GM12875 (cell line): ENCODE measurements at regions not wholly inside any gene's neighbourhood (a gene's known extent, or its start where the extent isn't known, plus 50 kb on each side); places are given as distances from the start of the nearest gene placed in this dataset.

ENCODE experiments used
- H3K4me3 ChIP-seq: one replicate; pipeline ENCODE4 v1.5.1; 2011; ENCODE audit warnings: low read depth, low read length, control low read depth
- CTCF ChIP-seq: IDR thresholded peaks from 2 replicates; pipeline ENCODE4 v1.5.1; 2011; ENCODE audit warnings: low read depth, mild to moderate bottlenecking, control low read depth, inconsistent platforms, low read length, moderate library complexity, borderline replicate concordance; ENCODE audit not compliant: insufficient read depth

GRCh38 chr13:104246955-104247354, 1180.7 kb upstream of the SLC10A2 start:
- H3K4me3 ChIP-seq: no peak overlapping the region
- TF ChIP-seq CTCF: no peak

GRCh38 chr13:104206450-104207044, 1140.3 kb upstream of the SLC10A2 start:
- H3K4me3 ChIP-seq: no peak overlapping the region
- TF ChIP-seq CTCF: no peak

GRCh38 chr13:104204177-104204576, 1138.0 kb upstream of the SLC10A2 start:
- TF ChIP-seq CTCF: peak; percentile 31; the same call in 1 of the 2 replicates

GRCh38 chr13:104198801-104199200, 1132.6 kb upstream of the SLC10A2 start:
- H3K4me3 ChIP-seq: no peak overlapping the region
- TF ChIP-seq CTCF: no peak

More at GRCh38 chr13:104204177-104204576, 1138.0 kb upstream of the SLC10A2 start:
- no peak overlapping the region for H3K4me3 ChIP-seq

GRCh38 chr13:104196611-104197010, 1130.4 kb upstream of the SLC10A2 start:
- TF ChIP-seq CTCF: no peak
- H3K4me3 ChIP-seq: no peak overlapping the region

- H3K4me3 ChIP-seq: no peak overlapping the region
- no peak for TF ChIP-seq CTCF
Measured at GRCh38 chr13:104181526-104182231, 1115.5 kb upstream of the SLC10A2 start.
